ENCODE measurements at regions not wholly inside any gene's neighbourhood (a gene's known extent, or its start where the extent isn't known, plus 50 kb on each side); places are given as distances from the start of the nearest gene placed in this dataset.

DNA sequence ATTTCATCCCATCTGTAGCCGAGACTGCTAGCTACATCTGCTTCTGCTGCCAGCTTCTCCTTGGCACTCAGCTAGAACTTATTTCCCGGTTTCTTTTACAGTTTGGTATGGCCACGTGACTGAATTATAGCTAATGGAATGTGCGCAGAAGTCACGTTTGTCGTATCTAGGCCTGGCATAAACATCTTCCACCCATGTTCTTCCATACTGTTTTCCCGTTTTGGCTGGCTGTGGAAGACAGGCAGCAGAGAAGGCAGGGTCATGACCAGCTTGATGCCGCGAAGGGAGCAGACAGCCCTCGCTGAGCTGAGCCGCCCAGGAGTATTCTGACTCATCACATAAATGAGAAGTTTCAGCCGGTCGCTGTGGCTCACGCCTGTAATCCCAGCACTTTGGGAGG, 186.7 kb downstream of the RFC3 start:
- DNase-seq: no peak

DNA sequence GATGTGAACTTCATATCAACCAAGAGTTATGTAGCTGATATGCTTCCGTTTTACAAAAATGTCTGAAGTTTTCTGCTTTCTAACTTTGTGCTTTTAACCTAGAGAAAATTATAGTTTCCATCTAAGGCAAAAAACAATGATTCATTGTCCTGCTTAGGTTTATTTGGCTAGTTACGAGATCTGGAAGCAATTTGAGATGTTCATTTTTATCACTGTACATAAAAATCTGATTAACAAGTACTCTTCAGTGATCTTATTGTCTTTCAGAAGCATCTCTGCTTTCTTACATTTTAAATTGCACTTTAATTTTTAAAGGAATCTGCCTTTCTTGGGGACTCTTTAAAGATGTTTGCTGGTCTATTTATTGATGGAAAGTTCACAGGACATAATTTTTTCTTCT, 188.1 kb downstream of the RFC3 start:
- DNase-seq: no peak

DNA sequence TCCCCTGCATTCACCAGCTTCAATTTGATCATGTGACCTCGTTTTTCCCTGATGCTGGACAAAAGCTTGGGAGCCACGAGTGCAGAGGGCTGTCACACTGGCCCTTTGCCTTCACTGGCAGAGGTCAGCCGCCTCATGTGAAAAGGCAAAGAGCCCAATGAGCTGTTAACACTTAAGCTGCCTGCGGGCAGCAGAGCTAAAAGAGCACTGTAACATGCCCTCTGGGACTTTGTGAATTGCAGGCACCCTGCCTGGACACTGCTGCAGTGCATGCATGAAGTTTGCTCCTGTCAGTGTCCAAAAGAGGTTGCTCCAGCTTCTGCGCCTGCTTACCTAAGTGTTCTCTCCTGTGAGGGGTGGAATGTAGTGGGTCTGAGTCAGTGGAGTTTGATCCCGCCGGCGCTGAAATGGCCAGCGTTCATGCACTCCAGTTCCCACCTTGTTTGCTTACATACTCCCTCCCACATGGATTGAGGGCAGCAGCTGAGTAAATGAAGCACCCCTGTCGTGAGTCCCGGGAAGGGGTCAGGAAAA, 193.7 kb downstream of the RFC3 start:
- DNase-seq: no peak

DNA sequence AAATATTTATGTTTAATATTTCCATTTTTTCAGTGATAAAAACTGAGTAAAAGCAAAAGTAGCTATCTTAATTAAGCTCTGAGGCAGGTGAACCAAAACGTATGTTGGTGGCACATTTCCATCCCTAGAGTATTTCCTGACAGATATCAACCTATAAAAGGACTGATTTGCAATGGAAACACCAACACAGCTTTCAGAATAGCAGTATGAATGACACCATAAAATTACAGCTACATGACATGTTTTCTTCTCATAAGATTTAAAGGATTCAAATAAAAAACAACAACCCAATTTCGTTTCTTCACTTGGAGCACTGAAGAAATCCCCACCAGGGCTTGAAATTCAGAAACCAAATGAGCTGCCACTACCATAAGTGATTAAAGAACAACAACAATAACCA, 194.4 kb downstream of the RFC3 start:
- no peak for DNase-seq

DNA sequence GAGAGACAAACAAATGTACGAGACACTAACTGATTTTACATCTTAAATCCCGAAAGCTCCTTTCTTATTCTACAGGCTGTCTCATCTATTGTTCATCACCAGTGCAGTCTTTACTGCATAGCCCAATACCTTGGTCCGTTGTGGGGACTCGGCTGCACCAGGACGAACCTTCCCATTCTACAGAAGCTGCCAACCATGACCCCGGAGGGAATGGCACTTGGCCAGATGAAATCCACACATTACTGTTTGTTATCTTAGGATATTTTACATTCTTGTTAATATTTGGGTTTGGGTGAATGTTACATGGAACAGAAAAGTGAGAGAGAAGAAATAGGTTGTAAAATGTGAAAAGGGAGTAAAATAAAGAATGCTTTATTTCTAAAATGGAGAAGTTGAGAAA, 195.1 kb downstream of the RFC3 start:
- DNase-seq: no peak

DNA sequence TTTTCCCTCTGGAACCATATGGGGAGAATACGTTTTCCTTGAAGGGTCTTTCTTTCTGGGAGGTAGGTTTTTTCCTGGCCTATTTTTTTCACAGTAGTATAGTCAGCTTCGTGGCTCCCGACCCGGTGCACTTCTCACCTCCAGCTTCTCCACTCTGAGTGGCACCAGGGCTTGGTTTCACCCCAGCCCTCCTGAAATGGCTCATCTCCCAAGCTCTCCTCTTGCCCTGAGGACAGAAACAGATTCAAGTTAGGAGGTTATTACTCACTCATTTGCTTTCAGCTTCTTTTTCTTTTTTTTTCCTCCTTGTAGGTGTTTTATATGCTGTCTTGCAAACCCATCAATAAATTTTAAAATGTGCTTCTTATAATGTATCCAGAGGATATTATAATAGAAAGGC, 199.3 kb downstream of the RFC3 start:
- DNase-seq: no peak

DNA sequence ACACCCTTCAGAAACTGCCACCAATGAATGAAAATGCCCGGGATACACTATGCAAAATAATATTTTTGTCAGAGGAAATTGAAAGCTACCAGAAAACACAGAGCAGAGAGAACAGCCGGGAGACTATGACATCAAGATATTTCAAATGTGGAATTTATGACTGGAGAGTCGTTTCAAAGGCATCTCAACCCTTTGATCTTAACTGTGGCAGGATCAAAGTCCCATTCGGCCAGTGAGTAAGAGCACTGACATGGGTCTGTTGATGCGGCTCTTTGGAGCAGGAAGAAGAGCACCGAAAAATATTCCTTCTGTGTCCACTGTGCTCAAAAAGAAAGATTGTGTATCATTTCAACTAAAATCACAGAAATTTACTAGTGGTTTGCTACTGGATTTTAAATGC, 201.9 kb downstream of the RFC3 start:
- DNase-seq: no peak

DNA sequence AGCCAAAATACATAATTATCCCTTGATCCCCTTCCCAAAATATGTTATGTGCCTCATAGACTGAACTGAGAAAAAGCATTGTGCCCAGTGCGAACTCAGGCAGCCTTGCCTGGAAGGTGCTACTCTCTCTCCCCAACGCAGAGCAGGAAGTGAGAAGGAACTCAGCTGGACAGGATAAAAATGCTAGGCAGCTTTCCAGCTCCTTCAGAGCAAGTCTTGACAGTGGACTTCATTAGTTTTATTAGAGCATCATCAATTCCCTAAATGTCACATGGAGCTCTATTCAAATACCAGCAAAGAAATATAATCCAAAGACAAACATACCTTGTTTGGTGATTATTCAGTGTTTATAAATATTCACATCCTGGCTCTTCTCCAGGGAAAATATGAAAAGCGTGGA, 202.4 kb downstream of the RFC3 start:
- no peak for DNase-seq

DNA sequence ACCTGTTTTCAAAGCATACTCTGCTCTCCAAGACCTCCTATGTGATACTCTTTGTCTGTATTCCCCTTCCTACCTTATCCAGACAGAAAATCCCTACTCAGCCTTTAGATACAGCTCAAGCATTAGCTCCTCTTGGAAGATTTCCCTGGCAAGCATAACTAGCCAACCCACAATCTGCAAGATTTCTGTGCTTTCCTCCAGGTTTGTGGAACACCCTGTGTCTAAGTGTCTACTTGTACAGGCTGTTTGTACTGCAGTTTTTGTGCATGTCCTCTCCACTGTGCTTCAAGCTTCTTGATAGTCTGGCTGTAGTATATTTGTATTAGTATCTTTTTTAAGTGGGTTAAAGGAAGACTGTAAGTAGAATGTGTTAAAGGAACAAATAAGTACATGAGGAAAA, 203.7 kb downstream of the RFC3 start:
- DNase-seq: no peak

DNA sequence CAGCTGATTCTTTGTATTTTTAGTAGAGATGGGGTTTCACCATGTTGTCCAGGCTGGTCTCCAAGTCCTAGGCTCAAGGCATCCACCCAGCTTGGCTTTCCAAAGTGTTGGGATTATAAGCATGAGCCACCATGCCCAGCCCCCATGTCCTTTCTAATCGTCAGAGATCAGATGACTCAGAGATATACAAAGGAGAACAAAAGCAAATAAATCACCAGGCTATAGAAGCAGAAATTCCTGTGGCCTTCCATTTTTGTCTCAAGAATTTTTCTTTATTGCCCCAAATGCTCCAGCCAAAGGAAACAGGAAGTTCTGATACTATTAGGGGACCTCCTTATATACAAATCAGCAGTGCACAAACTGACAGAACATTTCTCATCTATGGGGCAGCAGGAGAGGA, 207.8 kb downstream of the RFC3 start:
- DNase-seq: no peak

DNA sequence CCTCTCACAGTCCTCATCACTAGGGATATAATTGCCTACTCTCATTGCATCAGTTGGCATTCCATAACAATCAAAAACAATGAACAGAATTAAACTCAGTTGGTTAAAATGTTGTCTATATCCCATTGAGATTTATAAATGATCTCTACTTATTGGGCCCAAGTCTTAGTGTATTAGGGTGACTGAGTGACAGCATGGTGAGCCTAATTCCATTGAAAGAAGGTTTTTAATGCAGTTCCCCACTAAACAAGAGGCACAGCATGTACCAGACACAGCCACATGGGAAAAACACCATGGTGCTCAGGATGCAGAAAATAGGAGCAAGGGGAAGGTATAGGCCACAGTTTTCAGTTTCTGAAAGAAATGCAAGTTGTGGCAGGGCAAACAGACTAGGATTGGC, 208.4 kb downstream of the RFC3 start:
- no peak for DNase-seq

DNA sequence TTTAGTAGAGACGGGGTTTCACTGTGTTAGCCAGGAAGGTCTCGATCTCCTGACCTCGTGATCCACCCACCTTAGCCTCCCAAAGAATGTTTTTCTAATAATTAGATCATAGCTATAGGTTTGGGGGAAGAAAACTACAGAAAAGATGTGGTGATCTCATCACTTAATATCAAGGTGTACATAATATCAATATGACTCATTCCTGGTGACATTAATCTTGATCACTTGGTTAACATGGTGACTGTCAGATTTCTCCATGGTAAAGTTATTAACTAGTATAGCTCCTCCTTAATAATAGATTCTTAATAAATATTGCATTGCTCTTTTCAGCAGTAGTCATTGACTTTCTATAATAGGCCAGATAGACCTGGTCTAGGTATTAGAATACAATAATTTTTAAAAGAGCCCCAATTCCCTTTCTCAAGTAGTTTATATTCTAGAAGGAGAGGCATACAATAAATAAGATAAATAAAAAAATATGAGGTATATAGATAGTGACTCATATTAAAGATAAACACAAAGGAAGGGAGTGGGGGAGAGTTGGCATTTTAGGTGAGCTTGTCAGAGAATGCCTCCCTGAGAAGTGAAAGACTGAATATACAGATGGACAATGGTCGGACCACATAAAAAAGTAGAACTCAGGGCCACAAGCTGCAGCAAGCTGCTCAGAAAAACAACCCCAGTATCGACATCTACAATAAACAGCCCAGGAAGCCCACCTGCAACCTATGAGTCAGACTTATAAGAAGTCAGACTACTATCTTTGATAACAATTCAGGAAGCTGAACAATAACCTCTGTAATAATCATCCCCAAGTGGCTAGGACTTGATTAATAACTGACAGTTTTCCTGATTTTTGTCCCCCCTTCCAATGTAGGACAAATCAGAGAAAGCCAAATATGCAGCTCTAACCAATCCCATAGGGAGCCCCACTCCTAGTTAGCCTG, 210.8 kb downstream of the RFC3 start:
- no peak for DNase-seq

DNA sequence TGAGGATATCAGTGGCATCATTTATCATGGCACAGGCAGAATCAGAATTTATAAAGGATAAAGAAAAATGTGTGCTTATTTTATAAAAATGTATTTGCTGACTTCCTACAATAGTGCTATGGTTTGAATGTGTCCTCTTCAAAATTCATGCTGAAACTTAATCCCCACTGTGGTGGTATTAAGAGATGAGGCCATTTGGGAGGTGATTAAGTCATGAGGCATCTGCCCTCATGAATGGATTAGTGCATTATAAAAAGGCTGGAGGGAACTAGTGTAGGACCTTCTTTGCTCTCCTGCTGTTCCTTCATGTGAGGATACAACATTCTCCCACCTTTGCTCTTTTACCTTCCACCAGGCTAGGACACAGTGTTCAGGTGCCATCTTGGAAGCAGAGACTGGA, 212.8 kb downstream of the RFC3 start:
- DNase-seq: no peak

DNA sequence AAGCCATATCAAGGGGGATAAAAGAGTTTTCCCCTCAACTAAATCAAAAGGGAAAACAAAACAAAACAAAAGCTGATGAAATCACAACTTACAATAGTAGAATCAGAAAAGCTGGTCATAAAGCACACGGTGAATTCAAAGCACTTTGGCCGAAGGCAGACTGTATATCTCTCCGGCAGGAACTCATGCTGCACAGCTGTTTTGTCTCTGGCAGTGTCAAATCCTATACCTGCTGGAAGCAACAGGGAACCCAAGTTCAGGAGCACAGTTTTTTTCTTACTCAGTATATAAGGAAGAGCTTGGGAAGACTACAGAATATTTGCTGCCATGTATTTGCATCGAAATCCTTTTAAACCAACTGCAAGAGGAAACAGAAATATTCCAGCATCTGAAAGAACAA, 213.7 kb downstream of the RFC3 start:
- no peak for DNase-seq

DNA sequence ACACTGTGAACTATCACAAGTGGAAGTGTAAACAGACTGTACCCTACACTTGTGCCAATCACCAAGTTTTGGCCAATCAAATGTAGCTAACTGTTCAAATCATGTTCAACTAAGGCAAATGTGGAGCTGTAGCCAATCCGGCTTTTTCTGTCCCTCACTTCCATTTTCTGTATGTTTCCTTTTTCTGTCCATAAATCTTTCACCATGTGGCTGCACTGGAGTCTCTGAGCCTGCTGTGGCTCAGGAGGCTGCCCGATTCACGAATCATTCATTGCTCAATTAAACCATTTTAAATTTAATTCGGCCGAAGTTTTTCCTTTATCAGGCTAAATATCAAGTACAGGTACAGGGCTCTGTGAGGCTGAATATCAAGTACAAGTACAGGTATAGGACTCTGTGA, 216.5 kb downstream of the RFC3 start:
- no peak for DNase-seq

DNA sequence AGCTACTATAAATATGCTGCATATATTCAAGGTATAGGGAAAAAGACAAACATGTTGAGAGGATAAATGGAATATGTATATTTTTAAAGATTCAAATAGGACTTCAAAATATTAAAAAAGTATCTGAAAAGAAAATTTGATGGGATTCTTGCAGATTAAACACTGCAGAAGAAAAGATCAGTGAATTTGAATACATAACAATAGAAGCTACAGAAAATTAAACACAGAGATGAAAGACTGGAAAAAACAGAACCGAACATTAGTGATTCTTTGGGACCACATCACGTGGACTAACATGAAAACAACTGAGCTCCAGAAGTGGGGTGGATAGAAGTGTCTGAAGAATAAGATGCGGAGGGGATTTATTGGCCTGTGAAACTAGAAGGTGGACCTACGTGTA, 217.2 kb downstream of the RFC3 start:
- DNase-seq: no peak

DNA sequence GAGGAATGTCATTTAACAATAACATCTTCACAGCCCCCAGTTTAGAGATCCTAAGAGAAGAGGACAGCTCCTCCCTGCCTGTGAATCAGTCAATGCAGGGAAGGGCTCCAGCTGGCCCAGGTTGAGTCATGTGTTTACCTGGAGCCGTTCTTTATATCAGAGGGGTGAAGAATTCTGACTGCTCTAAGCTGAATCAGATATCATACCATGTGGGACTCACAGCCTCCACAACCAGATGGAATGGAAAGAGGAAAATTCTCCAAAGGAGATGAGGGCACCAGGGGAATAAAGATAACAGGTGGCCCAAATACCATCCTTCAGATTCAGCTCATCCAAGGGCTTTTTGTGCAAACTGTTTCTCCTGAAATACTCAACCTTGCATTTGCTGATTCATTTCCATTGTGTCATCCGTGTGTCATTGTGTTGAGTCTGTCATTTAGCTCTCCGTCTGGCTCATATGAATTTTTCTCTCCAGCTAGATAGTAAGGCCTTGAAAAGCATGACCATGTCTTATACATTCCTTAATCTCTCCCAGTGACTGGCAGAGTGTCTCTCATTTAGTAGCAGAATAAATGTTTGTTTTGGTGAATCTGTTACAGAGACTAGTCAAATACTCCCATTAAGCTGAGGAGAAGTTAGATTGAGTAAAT, 217.9 kb downstream of the RFC3 start:
- no peak for DNase-seq

DNA sequence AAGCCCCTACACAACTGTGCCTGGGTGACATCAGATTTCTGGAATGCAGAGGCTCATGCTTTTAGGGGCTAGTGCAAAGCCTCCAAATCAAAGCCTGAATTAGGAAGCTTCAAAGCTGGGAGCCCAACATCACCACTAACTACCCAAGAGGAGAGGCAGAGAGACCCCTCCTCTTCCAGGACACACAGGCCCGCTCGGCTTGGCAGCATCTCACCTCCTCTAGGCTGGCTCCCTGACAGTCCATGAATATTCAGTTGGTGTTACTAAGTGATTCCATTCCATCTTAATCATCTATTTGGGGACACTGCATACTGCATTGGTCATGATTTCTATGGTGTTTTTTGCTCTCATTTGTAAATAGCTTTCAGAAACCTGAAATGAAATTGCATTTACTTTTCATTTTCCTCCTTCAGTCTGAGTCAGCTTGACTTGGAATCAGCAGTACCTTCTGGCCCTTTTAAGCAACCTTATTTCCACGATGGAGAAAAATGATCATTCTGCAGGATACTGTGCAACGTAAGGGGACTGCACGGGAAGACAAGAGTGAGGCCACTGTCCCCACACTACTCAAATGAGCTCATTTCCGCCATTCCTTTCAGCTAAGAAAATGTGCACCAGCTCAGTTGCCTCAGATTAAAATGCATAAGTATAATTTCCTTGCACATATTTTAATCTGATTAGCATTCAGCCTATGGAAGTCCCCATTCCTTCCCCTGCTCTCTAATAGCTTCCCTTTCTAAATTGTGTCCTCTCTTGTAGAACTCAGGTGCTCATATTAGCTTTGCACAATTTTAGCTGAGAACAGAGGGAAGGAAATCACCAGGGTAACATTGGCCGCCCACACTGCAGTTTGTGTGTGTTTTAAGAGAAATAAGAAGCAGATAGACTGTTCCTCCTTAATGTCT, 219.9 kb downstream of the RFC3 start:
- no peak for DNase-seq

DNA sequence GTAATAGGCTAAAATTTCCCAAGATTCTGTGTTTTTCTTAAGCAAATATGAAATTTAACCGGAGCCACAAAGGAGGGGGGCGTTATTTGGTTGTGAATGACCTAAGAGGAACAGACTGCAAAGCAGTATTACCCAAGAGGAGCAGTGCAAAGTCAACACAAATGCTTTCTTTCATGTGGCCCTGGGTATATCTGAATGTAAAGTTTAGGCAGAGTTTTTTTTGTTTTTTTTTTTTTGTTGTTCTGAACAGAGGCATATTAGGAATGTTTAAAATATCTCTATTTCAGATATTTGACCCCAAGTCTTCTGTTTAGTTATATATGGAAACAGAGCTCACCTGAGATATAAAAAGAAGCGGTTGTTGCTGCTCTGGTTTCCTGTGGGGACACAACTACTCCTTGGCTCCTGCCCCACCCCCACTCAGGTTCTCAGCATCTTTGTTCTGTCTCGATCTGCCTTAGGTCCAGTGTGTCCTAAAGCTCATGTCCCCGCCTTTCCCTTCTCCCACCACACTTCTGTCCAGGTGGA, 220.7 kb downstream of the RFC3 start:
- no peak for DNase-seq

DNA sequence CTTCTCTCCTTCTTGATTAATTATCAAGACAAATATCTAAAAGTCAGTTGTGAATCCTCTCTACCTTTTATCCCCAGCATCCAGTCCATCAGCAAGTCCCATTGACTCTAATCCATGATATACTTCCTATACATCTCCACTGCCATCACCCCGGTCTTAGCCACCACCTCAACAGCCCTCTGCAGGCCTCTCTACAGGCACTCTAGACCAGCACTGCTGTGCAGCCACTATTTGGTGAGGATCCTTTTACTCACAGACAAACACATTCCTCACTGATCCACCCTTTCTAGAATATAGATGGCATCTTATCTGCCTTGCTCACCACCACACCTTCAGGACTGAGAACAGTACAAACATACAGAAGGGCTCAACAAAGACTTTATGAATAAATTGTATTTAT, 221.7 kb downstream of the RFC3 start:
- no peak for DNase-seq

DNA sequence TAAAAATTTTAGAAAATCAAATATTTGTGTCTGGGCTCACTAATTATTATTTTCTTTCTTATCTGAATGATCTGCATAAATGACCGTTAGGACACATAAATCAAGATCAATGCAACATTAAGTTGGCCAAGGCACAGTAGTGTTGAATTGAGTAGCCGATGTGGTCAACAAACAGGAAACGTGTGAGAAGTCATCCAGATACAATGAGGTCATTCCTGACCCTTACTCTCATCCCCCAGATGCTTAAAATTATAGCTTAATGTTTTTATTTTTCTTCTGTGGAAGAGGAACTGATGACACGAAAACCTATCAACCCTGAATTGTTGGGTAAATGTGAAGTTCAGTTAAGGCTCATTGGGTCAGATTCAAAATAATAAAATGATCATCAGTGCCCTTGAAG, 222.9 kb downstream of the RFC3 start:
- DNase-seq: no peak

DNA sequence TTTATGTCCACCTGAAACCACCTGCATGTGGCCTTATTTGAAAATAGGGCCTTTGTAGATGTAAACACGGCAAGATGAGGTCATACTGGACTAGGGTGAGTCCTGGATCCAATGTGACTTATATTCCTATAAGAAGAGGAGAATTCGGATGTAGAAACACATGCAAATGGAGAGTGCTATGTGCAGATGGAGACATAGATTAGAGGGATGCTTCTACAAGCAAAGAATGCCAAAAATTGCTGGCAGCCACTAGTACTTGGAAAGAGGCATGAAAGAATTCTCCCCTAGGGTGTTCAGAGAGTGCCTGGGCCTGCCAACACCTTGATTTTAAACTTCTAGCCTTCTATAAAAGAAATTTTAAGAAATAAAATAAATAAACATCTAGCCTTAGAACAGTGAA, 226.1 kb downstream of the RFC3 start:
- no peak for DNase-seq

DNA sequence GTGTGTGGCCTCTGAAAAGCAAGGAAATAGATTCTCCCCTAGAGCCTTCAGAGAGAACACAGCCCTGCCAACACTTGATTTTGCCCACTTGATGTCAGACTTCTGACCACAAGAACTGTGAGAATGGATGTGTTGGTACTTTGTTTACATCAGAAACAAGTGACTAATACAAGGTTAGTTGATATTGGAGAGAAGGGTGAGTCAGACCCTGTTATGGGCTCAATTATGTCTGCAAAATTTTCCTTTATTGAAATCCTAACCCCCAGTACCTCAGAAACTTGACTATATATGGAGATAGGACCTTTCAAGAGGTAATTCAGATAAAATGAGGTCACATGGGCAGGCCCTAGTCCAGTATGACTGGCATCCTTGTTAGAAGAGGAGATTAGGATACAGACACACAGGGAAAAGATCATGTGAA, 226.7 kb downstream of the RFC3 start:
- no peak for DNase-seq
